ENCODE measurements at regions not wholly inside any gene's neighbourhood (a gene's known extent, or its start where the extent isn't known, plus 50 kb on each side); places are given as distances from the start of the nearest gene placed in this dataset.

- TF ChIP-seq CTCF (IDR thresholded peaks at IDR 0.05) (no peak), POLR2AphosphoS5 (IDR thresholded peaks at IDR 0.05) (no peak), EP300 (IDR thresholded peaks at IDR 0.05; ENCODE audit: low read depth) (no peak), POLR2A (IDR thresholded peaks at IDR 0.05) (no peak)
These were observed 240.7 kb downstream of the BMP7 start for GRCh38 chr20:57025666-57026224.
